Smooth muscle cell (in vitro differentiated cells): ENCODE measurements at regions not wholly inside any gene's neighbourhood (a gene's known extent, or its start where the extent isn't known, plus 50 kb on each side); places are given as distances from the start of the nearest gene placed in this dataset.

Experiments
- DNase-seq: peaks from one replicate; lab custom pipeline; 2025; ENCODE audit not compliant: unreplicated experiment; lab: John Stamatoyannopoulos, UW
- H2AFZ ChIP-seq: fragments of 200-600 bp; sonication (generic); 2 replicates; pipeline ENCODE4 v1.6.0; 2016; ENCODE audit warnings: antibody characterized with exemption, low read depth, mild to moderate bottlenecking
- H3F3A ChIP-seq: fragments of 200-600 bp; sonication (generic); 2 replicates; pipeline ENCODE4 v1.6.0; 2017; ENCODE audit warnings: antibody characterized with exemption, low read depth
- H3K27ac ChIP-seq: fragments of 200-600 bp; sonication (generic); 2 replicates; pipeline ENCODE4 v1.5.1; 2016; ENCODE audit warnings: low read depth, mild to moderate bottlenecking
- H3K27me3 ChIP-seq: fragments of 200-600 bp; sonication (generic); 2 replicates; pipeline ENCODE4 v1.6.1; 2016; ENCODE audit warnings: low read depth, mild to moderate bottlenecking
- H3K36me3 ChIP-seq: fragments of 200-600 bp; sonication (generic); 2 replicates; pipeline ENCODE4 v1.5.1; 2016; ENCODE audit warnings: low read depth
- H3K4me1 ChIP-seq: fragments of 200-600 bp; sonication (generic); 2 replicates; pipeline ENCODE4 v1.5.1; 2016; ENCODE audit warnings: low read depth
- H3K4me2 ChIP-seq: fragments of 200-600 bp; sonication (generic); 2 replicates; pipeline ENCODE4 v1.6.0; 2016; ENCODE audit warnings: mild to moderate bottlenecking
- H3K4me3 ChIP-seq: fragments of 200-600 bp; sonication (generic); 2 replicates; pipeline ENCODE4 v1.5.1; 2016; ENCODE audit warnings: mild to moderate bottlenecking
- H3K79me2 ChIP-seq: fragments of 200-600 bp; sonication (generic); 2 replicates; pipeline ENCODE4 v1.6.0; 2016; ENCODE audit warnings: low read depth, mild to moderate bottlenecking
- H3K9ac ChIP-seq: fragments of 200-600 bp; sonication (generic); 2 replicates; pipeline ENCODE4 v1.6.0; 2016; ENCODE audit warnings: low read depth
- H3K9me3 ChIP-seq: fragments of 200-600 bp; sonication (generic); replicated peaks from 2 replicates; pipeline ENCODE4 v1.5.1; 2016; ENCODE audit warnings: low read depth
- H4K20me1 ChIP-seq: fragments of 200-600 bp; sonication (generic); 2 replicates; pipeline ENCODE4 v1.6.0; 2016; ENCODE audit warnings: low read depth
- CTCF ChIP-seq: fragments of 200-600 bp; sonication (generic); IDR thresholded peaks from 2 replicates; pipeline ENCODE4 v1.5.1; 2017; ENCODE audit warnings: borderline replicate concordance, mild to moderate bottlenecking, antibody characterized with exemption; ENCODE audit not compliant: insufficient read depth, poor library complexity, severe bottlenecking
- WGBS: methylation state at CpG from one replicate; pipeline ENCODE4 v1.1.7; 2016; ENCODE audit warnings: low lambda C conversion rate; 5-methylcytosine and 5-hydroxymethylcytosine counted together

DNA sequence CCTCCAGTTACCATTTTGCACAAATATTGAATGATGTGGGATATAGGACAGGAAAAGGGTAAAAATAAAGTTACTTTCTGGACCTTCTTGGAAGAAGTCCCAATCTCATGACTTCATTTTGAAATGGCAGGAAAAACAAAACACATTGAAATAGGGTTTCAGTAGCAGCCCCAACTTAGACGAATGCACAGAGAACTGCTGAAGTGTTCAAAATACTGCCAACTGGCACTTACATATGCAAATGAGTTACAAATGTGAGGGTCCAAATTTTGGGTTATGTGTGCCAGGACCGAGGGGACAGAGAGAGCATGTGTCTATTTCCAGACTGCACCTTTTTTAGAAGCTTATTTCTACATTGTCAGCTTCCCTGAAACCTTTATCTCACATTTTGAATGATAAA, 112.9 kb upstream of the CCDC68 start:
- H3K27me3 ChIP-seq, result no peaks in the 10 kb centered on the region
- no peak overlapping the region for H3K4me2 ChIP-seq
- TF ChIP-seq CTCF, result no peak
- no peaks in the 10 kb centered on the region for H3K36me3 ChIP-seq
- no peaks in the 10 kb centered on the region for H3F3A ChIP-seq
- no peaks in the 10 kb centered on the region for H3K79me2 ChIP-seq
- no peaks in the 10 kb centered on the region for H4K20me1 ChIP-seq
- H3K9ac ChIP-seq, result no peak overlapping the region
- DNase-seq, result no peak
- 87% methylated on average over 2 of the region's 2 CpGs for WGBS
- no peaks in the 10 kb centered on the region for H3K9me3 ChIP-seq
- H3K27ac ChIP-seq, result no peak overlapping the region
- no peak overlapping the region for H3K4me3 ChIP-seq
- no peak overlapping the region for H2AFZ ChIP-seq
- no peaks in the 10 kb centered on the region for H3K4me1 ChIP-seq

DNA sequence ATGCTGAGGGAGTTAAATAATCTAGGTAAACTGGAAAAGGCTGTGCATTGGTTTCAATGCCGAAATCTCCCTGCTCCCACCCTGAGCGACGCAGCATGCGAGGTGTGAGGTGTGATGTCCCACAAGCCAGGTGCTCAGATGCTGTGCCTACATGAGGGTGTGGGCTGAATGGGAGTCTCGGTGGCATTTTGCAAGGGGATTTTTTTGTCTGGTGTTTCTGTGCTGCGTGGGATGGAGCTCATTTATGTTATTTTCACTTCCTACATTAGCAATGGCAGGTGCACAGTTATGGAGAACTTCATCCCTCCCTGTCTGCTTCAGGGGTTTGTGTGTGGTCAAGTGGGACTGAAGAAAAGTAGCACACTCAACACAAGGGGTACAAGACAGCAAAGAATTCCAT, 110.2 kb upstream of the CCDC68 start:
- no peak overlapping the region for H3K27ac ChIP-seq
- no peaks in the 10 kb centered on the region for H3K79me2 ChIP-seq
- no peak for DNase-seq
- no peak for TF ChIP-seq CTCF
- no peaks in the 10 kb centered on the region for H3K4me1 ChIP-seq
- WGBS, result 97% methylated on average over 6 of the region's 6 CpGs
- no peaks in the 10 kb centered on the region for H3K9me3 ChIP-seq
- no peak overlapping the region for H3K4me3 ChIP-seq
- H3K9ac ChIP-seq, result no peak overlapping the region
- H3K27me3 ChIP-seq, result no peaks in the 10 kb centered on the region
- no peak overlapping the region for H2AFZ ChIP-seq
- H3K4me2 ChIP-seq, result no peak overlapping the region
- no peaks in the 10 kb centered on the region for H4K20me1 ChIP-seq
- no peaks in the 10 kb centered on the region for H3F3A ChIP-seq
- H3K36me3 ChIP-seq, result no peaks in the 10 kb centered on the region

DNA sequence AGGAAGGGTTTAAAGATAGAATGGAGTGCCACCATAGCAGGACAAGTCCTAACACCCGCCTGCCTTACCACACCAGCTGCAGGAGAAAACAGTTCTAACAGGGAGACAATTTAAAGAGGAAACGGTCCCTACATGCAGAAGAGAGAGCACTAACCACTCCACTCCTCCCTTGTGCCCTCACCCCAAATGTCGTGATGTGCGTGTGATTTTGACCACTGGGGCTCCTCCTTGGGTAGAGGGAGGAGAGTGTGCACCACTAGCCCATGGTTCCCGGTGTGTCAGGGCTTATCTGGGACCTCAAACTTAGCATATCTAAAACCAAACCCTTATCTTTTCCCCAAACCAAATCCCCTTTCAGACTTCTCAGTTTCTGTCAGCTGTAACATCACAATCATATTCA, 105.5 kb upstream of the CCDC68 start:
- Histone ChIP-seq H3F3A (no peaks in the 10 kb centered on the region), H2AFZ (no peak overlapping the region), H3K9ac (no peak overlapping the region), H3K4me1 (no peaks in the 10 kb centered on the region), H3K36me3 (no peaks in the 10 kb centered on the region), H3K4me3 (no peak overlapping the region), H3K27me3 (no peaks in the 10 kb centered on the region), H3K9me3 (no peaks in the 10 kb centered on the region), H4K20me1 (no peaks in the 10 kb centered on the region), H3K27ac (no peak overlapping the region), H3K79me2 (no peaks in the 10 kb centered on the region), H3K4me2 (no peak overlapping the region)
- no peak for DNase-seq
- no peak for TF ChIP-seq CTCF
- 90% methylated on average over 5 of the region's 5 CpGs for WGBS

GRCh38 chr18:55064073-55064472, 104.8 kb upstream of the CCDC68 start:
- no peak for DNase-seq
- no peak overlapping the region for H3K4me2 ChIP-seq
- no peak for TF ChIP-seq CTCF
- H3K4me3 ChIP-seq, result no peak overlapping the region
- H3K36me3 ChIP-seq, result no peaks in the 10 kb centered on the region
- H3K4me1 ChIP-seq, result no peaks in the 10 kb centered on the region
- no peaks in the 10 kb centered on the region for H3F3A ChIP-seq
- no peaks in the 10 kb centered on the region for H4K20me1 ChIP-seq
- H2AFZ ChIP-seq, result no peak overlapping the region
- no peak overlapping the region for H3K9ac ChIP-seq
- H3K79me2 ChIP-seq, result no peaks in the 10 kb centered on the region
- 92% methylated on average over 4 of the region's 4 CpGs for WGBS
- no peak overlapping the region for H3K27ac ChIP-seq
- H3K9me3 ChIP-seq, result no peaks in the 10 kb centered on the region
- no peaks in the 10 kb centered on the region for H3K27me3 ChIP-seq
